ENCODE measurements at regions not wholly inside any gene's neighbourhood (a gene's known extent, or its start where the extent isn't known, plus 50 kb on each side); places are given as distances from the start of the nearest gene placed in this dataset.

DNA sequence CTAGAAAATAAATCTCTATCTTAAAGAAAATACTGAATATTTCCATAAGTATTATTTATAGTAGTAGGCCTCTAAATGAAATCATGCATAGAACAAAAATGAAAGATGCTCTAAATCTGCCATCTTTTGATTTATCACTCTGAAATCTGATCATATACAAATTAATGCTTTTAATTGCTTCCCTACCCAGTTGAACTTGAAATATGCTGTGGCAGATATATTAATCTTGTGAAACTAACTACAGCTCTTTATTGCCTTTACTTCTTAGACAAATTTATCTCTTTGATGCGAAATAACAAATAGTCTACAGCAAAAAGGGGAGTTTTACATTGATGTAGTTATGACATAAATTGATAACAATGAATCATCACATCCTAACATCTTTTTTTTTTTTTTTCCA, 510.7 kb upstream of the SLITRK6 start:
- TF ChIP-seq FOXP2 (optimal IDR thresholded peaks at IDR 0.05; ENCODE audit: borderline replicate concordance, extremely low read depth, extremely low read length, insufficient read depth) (no peak), SIN3A (IDR thresholded peaks at IDR 0.05; ENCODE audit: borderline replicate concordance, insufficient read depth, low read length) (no peak), POLR2AphosphoS5 (IDR thresholded peaks at IDR 0.05; ENCODE audit: low read depth, low read length) (no peak), TAF1 (IDR thresholded peaks at IDR 0.05; ENCODE audit: borderline replicate concordance, insufficient read depth, low read length) (no peak)
- TF ChIP-seq, protein P1, sequence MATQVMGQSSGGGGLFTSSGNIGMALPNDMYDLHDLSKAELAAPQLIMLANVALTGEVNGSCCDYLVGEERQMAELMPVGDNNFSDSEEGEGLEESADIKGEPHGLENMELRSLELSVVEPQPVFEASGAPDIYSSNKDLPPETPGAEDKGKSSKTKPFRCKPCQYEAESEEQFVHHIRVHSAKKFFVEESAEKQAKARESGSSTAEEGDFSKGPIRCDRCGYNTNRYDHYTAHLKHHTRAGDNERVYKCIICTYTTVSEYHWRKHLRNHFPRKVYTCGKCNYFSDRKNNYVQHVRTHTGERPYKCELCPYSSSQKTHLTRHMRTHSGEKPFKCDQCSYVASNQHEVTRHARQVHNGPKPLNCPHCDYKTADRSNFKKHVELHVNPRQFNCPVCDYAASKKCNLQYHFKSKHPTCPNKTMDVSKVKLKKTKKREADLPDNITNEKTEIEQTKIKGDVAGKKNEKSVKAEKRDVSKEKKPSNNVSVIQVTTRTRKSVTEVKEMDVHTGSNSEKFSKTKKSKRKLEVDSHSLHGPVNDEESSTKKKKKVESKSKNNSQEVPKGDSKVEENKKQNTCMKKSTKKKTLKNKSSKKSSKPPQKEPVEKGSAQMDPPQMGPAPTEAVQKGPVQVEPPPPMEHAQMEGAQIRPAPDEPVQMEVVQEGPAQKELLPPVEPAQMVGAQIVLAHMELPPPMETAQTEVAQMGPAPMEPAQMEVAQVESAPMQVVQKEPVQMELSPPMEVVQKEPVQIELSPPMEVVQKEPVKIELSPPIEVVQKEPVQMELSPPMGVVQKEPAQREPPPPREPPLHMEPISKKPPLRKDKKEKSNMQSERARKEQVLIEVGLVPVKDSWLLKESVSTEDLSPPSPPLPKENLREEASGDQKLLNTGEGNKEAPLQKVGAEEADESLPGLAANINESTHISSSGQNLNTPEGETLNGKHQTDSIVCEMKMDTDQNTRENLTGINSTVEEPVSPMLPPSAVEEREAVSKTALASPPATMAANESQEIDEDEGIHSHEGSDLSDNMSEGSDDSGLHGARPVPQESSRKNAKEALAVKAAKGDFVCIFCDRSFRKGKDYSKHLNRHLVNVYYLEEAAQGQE (IDR thresholded peaks at IDR 0.05; ENCODE audit: insufficient read depth in 1 of 2, low read depth in 2 of 2, low read length in 2 of 2): no peak

DNA sequence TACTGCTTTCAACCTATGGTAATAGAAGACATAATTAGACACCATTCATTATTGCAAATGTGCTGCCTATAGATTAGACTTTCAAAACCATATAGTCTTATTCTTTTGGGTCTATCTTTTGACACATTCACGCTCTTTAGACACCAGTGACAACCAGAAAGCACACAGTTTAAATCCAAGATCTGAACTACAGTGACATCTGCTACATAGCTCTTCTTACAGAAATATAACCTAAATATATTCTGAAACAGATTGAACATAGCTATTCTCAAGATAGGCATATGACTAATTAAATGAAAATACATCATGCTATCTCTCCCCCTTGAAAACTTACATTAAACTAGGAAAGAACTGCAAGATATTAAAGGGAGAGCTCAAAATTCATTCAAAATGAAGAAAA, 514.2 kb upstream of the SLITRK6 start:
- no peak for TF ChIP-seq FOXP2 (optimal IDR thresholded peaks at IDR 0.05; ENCODE audit: borderline replicate concordance, extremely low read depth, extremely low read length, insufficient read depth)
- TF ChIP-seq POLR2AphosphoS5 (IDR thresholded peaks at IDR 0.05; ENCODE audit: low read depth, low read length): no peak
- no peak for TF ChIP-seq TAF1 (IDR thresholded peaks at IDR 0.05; ENCODE audit: borderline replicate concordance, insufficient read depth, low read length)
- no peak for TF ChIP-seq SIN3A (IDR thresholded peaks at IDR 0.05; ENCODE audit: borderline replicate concordance, insufficient read depth, low read length)
- TF ChIP-seq, protein P1 (IDR thresholded peaks at IDR 0.05; ENCODE audit: insufficient read depth in 1 of 2, low read depth in 2 of 2, low read length in 2 of 2): no peak

DNA sequence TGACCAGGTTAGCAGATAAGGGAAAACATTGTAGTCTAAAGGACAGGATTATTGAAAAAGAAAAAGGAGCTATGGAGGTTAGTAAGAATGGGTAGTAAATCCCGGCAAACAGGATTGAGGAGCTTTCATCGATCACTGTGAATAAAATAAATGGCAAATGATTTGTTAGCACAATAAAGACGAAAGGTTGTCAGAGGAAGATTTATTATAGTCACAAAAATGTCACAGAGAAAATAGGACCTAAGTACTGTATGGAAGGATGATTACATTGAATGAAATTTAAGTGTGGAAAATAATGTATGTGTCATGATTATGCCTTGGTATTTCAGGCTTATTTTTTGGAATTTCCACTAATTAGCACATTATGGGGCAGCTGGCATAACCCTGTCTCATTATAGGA, 519.2 kb upstream of the SLITRK6 start:
- TF ChIP-seq POLR2AphosphoS5 (IDR thresholded peaks at IDR 0.05; ENCODE audit: low read depth, low read length) (no peak), TAF1 (IDR thresholded peaks at IDR 0.05; ENCODE audit: borderline replicate concordance, insufficient read depth, low read length) (no peak), SIN3A (IDR thresholded peaks at IDR 0.05; ENCODE audit: borderline replicate concordance, insufficient read depth, low read length) (no peak), FOXP2 (optimal IDR thresholded peaks at IDR 0.05; ENCODE audit: borderline replicate concordance, extremely low read depth, extremely low read length, insufficient read depth) (no peak)
- TF ChIP-seq, protein P1 (IDR thresholded peaks at IDR 0.05; ENCODE audit: insufficient read depth in 1 of 2, low read depth in 2 of 2, low read length in 2 of 2): no peak

DNA sequence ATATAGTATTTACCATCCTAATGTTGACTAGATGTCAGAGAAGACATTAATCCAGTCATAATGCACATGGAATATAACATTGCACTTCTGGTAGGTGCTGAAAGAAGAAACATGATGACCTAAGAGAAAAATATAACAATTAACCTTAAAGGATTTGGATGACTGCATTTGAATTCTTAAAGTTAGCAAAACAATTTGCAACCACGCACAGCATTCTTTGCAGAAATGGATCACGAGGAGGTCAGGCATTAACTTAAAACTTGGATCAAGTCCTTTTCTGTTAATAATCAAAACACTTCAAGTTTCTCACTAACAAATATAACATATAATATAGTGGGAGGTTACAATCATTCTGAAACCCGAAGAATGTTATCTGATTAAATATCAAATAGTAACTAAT, 525.0 kb upstream of the SLITRK6 start:
- no peak for TF ChIP-seq TAF1 (IDR thresholded peaks at IDR 0.05; ENCODE audit: borderline replicate concordance, insufficient read depth, low read length)
- TF ChIP-seq, protein P1 (IDR thresholded peaks at IDR 0.05; ENCODE audit: insufficient read depth in 1 of 2, low read depth in 2 of 2, low read length in 2 of 2): no peak
- no peak for TF ChIP-seq FOXP2 (optimal IDR thresholded peaks at IDR 0.05; ENCODE audit: borderline replicate concordance, extremely low read depth, extremely low read length, insufficient read depth)
- no peak for TF ChIP-seq POLR2AphosphoS5 (IDR thresholded peaks at IDR 0.05; ENCODE audit: low read depth, low read length)

DNA sequence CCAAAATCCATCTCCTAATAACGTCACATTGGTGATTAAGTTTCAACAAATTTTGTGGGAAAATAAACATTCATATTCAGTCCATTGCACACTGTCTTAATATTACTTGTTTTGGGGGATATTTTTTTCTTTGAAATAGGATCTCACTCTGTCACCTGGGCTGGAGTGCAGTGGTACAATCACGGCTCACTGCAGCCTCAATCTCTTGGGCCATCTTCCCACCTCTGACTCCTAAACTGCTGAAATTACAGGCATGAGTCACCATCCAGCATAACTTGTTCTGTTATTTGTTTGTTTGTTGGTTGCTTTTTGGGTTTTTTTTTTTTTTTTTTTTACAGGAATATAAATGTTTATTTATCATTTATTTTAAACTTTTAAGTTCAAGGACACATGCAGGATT, 556.1 kb upstream of the SLITRK6 start:
- TF ChIP-seq SIN3A (IDR thresholded peaks at IDR 0.05; ENCODE audit: borderline replicate concordance, insufficient read depth, low read length): no peak
